Mucosa of rectum (tissue), 2 donors: ENCODE measurements at regions not wholly inside any gene's neighbourhood (a gene's known extent, or its start where the extent isn't known, plus 50 kb on each side); places are given as distances from the start of the nearest gene placed in this dataset.

Experiments
- H3K27ac ChIP-seq, 2 donors: one replicate each; pipeline ENCODE4 v1.7.0; 2013; ENCODE audit warnings: inconsistent platforms in 2 of 2, low read depth in 2 of 2, low read length in 2 of 2
- H3K27me3 ChIP-seq, 2 donors: one replicate each; pipeline ENCODE4 v1.7.0; 2013; ENCODE audit warnings: low read length in 2 of 2; ENCODE audit not compliant: control insufficient read depth in 2 of 2, insufficient read depth in 2 of 2
- H3K36me3 ChIP-seq, 2 donors: one replicate each; pipeline ENCODE4 v1.7.0; 2013; ENCODE audit warnings: low read length in 2 of 2; ENCODE audit not compliant: control insufficient read depth in 2 of 2, insufficient read depth in 2 of 2
- H3K4me1 ChIP-seq, 2 donors: one replicate each; pipeline ENCODE4 v1.7.0; 2013; ENCODE audit warnings: low read length in 2 of 2, mild to moderate bottlenecking in 1 of 2; ENCODE audit not compliant: control insufficient read depth in 2 of 2, insufficient read depth in 2 of 2
- H3K4me3 ChIP-seq, 2 donors: one replicate each; pipeline ENCODE4 v1.7.0; 2013; ENCODE audit warnings: low read length in 2 of 2
- H3K9ac ChIP-seq, 2 donors: one replicate each; pipeline ENCODE4 v1.7.0; 2013; ENCODE audit warnings: low read length in 2 of 2, low read depth in 1 of 2, mild to moderate bottlenecking in 1 of 2
- H3K9me3 ChIP-seq, 2 donors: one replicate each; pipeline ENCODE4 v1.7.0; 2013; ENCODE audit warnings: low read length in 2 of 2; ENCODE audit not compliant: control insufficient read depth in 2 of 2
- donor health status: healthy.
- donor health status: Normal muscosa, but diverticular disease.

DNA sequence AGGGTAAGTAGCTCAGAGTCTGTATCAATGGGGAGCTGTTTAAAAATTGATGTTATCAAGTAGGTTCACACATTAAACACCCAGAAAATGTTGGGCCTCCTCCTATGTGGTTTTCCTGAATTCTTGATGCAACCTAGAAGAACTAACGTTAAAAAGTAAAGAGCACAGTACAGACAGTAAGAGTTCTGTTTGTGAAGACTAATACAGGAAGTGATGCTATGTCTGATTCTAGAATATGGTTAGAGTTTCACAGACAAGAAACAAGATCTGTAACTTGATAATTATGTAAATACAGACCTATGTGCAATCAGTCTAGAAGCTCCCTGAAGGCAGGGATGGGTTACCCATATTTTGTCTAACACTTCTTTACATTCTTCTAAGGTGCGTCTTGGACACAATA, 214.9 kb upstream of the BTG1 start:
- Histone ChIP-seq H3K27me3 (no peaks in the 10 kb centered on the region), H3K4me1 (peaks cover 0 to 15% of the 10 kb centered on the region in 2 donors), H3K9me3 (no peaks in the 10 kb centered on the region), H3K36me3 (no peaks in the 10 kb centered on the region), H3K9ac (no peak overlapping the region), H3K4me3 (no peak overlapping the region), H3K27ac (no peak overlapping the region)

- Histone ChIP-seq H3K4me1 (peaks cover 0 to 15% of the 10 kb centered on the region in 2 donors), H3K27me3 (no peaks in the 10 kb centered on the region), H3K9me3 (no peaks in the 10 kb centered on the region), H3K9ac (no peak overlapping the region), H3K4me3 (no peak overlapping the region), H3K27ac (no peak overlapping the region), H3K36me3 (no peaks in the 10 kb centered on the region)
Measured at GRCh38 chr12:92359581-92360209, 214.0 kb upstream of the BTG1 start.

DNA sequence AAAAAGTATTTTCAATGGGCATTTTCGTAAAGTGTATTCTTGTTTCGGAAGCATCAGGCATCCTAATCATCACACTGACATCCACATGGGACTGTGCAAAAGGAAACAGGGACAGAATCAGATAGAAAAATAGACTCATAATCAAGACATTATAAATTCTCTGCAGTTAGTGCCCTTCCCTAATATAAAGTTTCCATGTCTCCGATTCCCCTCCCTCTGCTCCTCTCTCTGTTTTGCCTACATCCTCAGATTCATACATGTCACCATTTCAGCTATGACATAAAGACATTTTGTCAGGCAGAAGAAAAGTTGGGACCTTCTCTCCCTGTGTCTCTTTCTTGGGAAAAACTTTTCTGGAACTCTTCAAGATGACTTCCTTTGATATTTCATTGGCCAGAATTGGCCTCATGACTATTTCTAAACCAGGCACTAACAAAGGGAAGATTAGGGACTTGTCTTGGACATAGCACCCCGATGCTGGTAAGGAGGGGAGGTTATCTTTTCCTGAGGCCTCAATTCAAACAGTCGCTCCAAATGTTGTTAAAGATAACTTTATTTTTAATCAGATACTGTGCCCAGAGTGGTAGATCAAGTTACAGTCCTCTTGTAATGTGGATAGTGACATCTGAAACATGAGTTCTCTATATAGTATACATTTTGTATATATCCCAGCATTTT, 212.1 kb upstream of the BTG1 start:
- Histone ChIP-seq H3K9me3 (no peaks in the 10 kb centered on the region), H3K9ac (no peak overlapping the region), H3K4me1 (peaks cover 0 to 8% of the 10 kb centered on the region in 2 donors), H3K4me3 (no peak overlapping the region), H3K27me3 (no peaks in the 10 kb centered on the region), H3K36me3 (no peaks in the 10 kb centered on the region), H3K27ac (no peak overlapping the region)

DNA sequence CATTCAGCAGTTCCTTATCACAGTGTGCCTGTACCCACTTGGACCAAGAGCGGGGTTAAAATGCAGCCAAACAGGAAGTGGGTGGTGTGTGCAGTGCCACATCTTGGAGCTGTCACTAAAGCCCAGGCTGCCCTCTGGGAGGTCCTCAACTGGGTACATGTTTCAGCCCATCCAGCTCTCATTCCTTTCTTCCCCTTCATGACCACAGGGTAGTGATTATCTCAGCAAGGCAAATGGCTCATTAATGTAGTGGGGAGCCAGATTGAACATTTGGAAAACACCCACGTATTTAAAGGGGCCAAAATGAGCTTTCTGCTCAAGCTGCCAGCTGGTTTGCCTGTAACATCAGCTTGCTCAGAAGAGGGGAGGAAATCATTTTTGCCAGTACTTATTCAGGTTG, 210.8 kb upstream of the BTG1 start:
- Histone ChIP-seq H3K9ac (no peak overlapping the region), H3K4me1 (no peaks in the 10 kb centered on the region), H3K27me3 (no peaks in the 10 kb centered on the region), H3K9me3 (no peaks in the 10 kb centered on the region), H3K4me3 (no peak overlapping the region), H3K27ac (no peak overlapping the region), H3K36me3 (no peaks in the 10 kb centered on the region)

DNA sequence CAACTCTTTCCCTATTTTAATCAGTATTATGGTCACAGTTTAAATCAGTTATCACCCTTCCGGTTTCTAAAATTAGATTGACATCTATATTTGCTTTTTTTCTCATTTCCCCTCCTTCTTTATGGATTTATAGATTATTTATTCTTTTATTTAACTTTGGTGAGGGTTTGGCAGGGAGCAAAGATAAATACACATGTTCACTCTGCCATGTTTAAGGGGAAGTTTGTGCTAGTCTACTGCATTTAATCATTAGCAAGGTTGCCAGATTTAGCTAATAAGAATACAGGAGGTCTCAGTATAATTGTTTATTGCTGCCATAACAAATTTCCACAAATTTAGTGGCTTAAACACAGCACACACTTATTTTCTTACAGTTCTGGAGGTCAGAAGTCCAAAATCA, 204.0 kb upstream of the BTG1 start:
- Histone ChIP-seq H3K4me3 (no peak overlapping the region), H3K9ac (no peak overlapping the region), H3K27me3 (no peaks in the 10 kb centered on the region), H3K36me3 (no peaks in the 10 kb centered on the region), H3K9me3 (no peaks in the 10 kb centered on the region), H3K27ac (no peak overlapping the region), H3K4me1 (peaks cover 0 to 5% of the 10 kb centered on the region in 2 donors)

DNA sequence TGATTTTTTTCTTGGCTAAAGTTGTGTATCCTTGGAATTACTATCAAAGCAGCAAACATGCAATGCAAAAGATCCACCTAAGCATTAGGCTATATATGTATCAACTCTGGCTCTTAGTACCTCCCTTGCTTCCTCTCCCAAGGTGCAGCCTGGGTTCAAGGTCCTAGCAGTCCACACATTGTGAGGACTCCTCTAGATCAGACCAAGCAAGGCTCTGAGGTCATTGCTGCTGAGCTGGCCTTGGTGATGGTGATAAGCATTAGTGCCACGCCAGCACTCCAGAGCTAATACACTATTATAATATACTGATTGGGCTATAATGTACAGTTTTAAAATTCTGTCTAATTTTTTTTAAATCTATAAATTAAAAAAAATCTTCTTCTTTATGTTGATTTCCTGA, 196.9 kb upstream of the BTG1 start:
- Histone ChIP-seq H3K27me3 (no peaks in the 10 kb centered on the region), H3K4me1 (peaks cover 0 to 7% of the 10 kb centered on the region in 2 donors), H3K36me3 (no peaks in the 10 kb centered on the region), H3K27ac (no peak overlapping the region), H3K9me3 (no peaks in the 10 kb centered on the region), H3K9ac (no peak overlapping the region), H3K4me3 (no peak overlapping the region)

DNA sequence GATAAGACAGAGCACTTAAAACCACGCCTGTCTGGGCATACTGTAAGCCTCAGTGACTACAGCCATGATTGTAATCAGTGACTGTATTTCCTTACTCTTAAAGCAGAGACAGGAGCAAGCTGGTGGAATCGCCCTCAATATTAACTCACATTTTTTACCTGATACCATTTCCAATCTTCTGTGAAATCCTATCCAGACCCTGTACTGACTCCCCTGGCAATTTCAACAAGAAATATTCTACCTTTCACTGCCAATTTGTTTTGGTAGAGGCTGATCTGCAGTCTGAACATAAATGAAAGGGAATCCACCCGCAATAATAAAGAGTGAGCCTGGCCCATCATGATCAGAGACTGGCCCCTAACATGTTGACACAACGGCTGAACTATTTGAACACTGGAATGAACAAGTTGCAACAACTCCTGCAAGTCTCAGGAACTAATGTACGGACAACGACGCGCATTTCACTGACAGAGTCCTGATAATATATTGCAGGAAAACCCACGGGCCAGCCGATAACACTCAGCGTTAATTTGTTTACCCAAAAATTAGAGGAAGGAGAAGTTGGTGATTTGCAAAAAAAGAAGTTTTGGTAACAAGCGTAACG, 195.5 kb upstream of the BTG1 start:
- H3K27ac ChIP-seq = peak overlapping the region; percentile 72 to 80
- peaks cover 0 to 7% of the 10 kb centered on the region in 2 donors for H3K4me1 ChIP-seq
- no peaks in the 10 kb centered on the region for H3K27me3 ChIP-seq
- peak overlapping the region; percentile 53 to 67 for H3K4me3 ChIP-seq
- H3K9ac ChIP-seq = peak overlapping the region; percentile 54 to 58
- H3K36me3 ChIP-seq = no peaks in the 10 kb centered on the region
- no peaks in the 10 kb centered on the region for H3K9me3 ChIP-seq

- Histone ChIP-seq H3K9me3 (no peaks in the 10 kb centered on the region), H3K9ac (no peak overlapping the region), H3K4me3 (peak overlapping the region; percentile 53 to 67), H3K27ac (peak overlapping the region in 1 of 2 donors; percentile 80), H3K36me3 (no peaks in the 10 kb centered on the region), H3K27me3 (no peaks in the 10 kb centered on the region), H3K4me1 (peaks cover 0 to 10% of the 10 kb centered on the region in 2 donors)
Measured at GRCh38 chr12:92340441-92341064, 194.9 kb upstream of the BTG1 start.

DNA sequence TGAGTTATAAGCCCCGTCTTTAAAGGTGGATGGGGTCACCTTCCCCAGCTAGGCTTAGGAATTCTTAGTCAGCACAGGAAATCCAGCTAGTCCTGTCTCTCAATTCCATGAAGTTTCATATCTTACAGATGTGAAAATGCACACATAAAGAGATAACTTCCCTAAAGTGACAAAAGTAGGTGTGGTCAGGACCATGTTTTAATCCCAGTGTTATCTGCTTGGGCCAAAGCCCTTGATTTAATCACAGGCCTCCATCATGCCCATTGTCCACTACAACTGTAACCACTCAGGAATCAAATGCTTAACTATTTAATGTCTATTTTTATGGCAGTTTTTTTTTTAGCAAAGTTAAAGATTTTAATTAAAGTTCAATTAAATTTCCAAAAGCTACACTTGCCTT, 194.4 kb upstream of the BTG1 start:
- Histone ChIP-seq H3K27ac (no peak overlapping the region), H3K36me3 (no peaks in the 10 kb centered on the region), H3K4me3 (no peak overlapping the region), H3K4me1 (peaks cover 0 to 10% of the 10 kb centered on the region in 2 donors), H3K9me3 (no peaks in the 10 kb centered on the region), H3K27me3 (no peaks in the 10 kb centered on the region), H3K9ac (no peak overlapping the region)

DNA sequence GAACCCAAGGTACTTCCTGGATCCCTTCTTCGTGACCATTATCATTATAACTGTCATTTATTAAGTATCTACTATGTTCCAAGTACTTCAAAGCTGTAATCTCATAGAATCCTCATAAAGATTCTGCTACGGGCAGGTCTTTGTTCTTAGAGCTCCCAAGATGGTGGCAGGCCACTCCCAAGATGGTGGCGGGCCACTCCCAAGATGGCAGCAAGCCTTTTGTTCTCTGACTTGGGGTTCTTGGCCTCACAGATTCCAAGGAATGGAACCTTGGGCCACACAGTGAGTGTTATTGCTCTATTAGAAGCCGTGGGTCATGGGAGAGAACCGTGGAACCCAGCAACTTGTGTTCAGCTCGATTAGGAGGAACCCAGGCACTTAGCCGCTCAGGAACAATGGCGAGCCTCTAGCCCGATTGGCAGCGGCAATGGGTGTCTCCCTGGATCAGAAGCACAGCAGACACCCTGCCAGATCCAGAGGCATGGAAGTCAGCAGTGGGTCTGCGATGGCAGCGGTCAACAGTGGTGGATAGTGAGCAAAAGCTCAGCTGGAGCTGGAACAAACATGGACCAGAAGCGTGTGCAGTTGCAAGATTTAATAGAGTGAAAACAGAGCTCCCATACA, 193.7 kb upstream of the BTG1 start:
- no peaks in the 10 kb centered on the region for H3K36me3 ChIP-seq
- H3K9me3 ChIP-seq = no peaks in the 10 kb centered on the region
- no peak overlapping the region for H3K9ac ChIP-seq
- H3K4me1 ChIP-seq = peaks cover 0 to 10% of the 10 kb centered on the region in 2 donors
- no peak overlapping the region for H3K27ac ChIP-seq
- H3K4me3 ChIP-seq = no peak overlapping the region
- H3K27me3 ChIP-seq = no peaks in the 10 kb centered on the region
